NCI-H69 (cell line): ENCODE measurements at regions not wholly inside any gene's neighbourhood (a gene's known extent, or its start where the extent isn't known, plus 50 kb on each side); places are given as distances from the start of the nearest gene placed in this dataset.
A peak's percentile ranks its signal among the peaks of the same experiment; 100 is the strongest.

Experiments used
- DNase-seq: peaks from one replicate; lab custom pipeline; 2025; lab: John Stamatoyannopoulos, UW

GRCh38 chr13:90533866-90534265 lies 813.6 kb upstream of the MIR17HG start:
- DNase-seq = peak; percentile 88

DNA sequence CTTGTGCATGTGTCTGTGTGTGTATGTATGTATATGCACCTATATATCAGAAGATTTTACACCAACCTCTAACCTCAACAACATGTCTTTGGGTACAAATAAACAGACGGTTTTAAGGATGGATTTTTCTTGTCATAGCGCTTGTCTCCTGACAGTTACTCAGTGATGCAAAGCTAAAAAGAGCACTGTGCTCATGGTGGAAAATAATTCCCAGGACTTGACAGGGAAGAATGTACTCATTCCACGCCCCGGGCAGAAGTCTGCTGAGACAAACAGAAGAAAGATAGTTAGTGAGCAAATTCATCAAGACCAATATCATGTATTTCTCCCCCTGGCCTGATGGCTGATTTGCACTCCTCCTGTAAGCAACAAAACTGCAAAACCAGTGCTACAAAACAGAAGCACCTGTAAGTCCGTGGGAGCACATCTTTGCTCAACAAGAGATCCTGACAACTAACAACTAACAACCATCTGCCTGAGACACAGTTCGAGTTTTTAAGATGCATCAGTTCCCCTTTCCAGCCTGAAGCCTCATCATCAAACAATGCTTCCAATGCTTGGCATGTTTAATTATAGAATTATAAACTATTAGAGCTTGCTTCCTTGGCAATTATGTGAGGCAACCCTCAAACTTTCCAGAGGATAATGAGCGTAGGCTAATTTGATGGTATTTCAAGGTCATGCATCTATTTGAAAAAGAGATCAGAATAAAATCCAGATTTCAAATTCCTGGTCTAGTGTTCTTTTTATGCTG lies 812.7 kb upstream of the MIR17HG start:
- DNase-seq = peak; percentile 36

DNA sequence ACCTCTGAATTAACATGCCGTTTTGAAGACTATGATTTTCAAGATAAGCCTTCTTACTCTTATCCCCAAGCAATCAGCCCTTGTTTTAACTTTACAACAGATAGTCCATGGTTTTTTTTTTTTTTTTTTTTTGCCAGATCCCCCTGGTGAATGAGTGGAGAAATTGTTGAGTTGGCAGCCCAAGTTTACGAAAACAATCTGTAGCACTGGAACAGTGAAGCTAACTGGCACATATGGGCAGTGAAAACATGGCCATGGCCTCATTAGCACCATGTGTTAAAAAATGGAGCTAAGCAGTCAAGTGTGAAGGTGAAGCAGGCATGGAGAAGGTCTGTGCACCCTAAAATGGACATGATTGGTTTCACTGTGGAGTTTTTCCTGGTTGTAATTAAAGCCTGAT lies 812.1 kb upstream of the MIR17HG start:
- peak; percentile 77 for DNase-seq

- DNase-seq = no peak
Measured at GRCh38 chr13:90538063-90538462, 809.4 kb upstream of the MIR17HG start.

DNA sequence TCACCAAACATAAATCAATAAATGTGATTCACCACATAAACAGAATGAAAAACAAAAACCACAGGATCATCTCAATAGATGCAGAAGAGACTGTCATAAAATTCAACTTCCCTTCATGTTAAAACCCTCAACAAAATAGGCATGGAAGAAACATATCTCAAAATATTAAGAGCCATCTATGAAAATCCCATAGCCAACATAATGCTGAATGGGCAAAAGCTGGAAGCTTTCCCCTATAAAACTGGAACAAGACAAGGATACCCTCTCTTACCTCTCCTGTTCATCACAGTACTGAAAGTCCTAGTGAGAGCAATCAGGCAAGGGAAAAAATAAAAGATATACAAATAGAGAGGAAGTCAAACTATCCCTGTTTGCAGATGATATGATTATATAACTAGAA lies 806.1 kb upstream of the MIR17HG start:
- no peak for DNase-seq

DNA sequence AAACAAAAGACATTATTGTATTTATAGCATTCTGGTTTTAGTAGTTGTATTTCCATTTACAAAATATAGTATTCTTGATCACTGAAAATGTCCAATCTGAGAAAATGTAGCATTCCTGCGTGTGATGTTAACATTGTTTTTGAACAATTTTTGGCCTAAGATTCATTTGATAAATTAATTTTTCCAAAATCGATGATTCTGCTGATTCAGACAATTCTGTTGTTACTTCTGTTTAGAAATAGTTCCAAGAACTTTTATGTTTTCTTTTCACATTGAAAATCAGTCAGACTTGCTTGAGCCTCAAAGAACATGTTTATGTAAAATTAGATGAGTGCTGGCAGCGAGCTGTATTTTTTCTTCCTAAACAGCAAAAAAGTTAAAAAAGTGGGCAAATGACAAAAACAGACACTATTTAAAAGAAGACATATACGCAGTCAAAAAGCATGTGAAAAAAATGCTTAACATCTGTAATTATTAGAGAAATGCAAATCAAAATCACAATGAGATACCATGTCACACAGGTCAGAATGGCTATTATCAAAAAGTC lies 804.5 kb upstream of the MIR17HG start:
- no peak for DNase-seq

DNA sequence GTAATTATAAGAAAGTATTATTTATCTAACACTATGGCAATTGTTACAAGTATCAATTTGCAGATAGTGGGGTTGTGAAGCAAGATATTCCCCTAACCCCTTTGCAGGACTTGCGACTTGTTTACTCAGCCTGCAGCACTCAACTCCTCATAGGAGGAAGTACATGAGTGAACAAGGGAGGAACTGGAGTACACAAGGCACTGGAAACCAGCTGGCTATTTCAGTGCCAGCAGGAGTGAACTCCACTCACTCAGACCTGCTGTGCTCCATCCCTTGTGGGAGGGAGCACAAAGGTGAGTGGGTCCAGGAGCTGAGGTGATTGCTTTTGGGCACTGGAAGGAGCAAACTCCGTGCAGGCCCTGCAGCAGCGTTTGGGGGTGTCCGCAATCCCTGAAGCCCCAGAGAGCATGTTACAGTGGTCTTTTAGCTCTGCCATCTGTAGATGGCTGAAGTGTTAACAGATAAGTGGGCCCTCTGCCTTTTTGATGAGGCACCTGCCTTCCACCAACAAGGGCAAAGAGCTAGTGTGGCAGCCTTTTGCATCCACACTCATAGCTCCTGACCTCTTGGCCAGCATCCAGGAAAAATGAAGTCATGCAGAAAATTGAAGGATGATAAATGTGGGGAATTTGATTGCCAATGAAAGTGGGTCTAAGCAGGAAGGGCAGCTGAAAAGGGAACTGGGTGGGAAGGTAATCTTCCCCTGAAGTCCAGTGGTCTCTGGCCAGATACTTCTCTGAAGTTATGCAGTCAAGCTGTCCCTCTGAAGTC lies 802.2 kb upstream of the MIR17HG start:
- peak; percentile 78 for DNase-seq

DNA sequence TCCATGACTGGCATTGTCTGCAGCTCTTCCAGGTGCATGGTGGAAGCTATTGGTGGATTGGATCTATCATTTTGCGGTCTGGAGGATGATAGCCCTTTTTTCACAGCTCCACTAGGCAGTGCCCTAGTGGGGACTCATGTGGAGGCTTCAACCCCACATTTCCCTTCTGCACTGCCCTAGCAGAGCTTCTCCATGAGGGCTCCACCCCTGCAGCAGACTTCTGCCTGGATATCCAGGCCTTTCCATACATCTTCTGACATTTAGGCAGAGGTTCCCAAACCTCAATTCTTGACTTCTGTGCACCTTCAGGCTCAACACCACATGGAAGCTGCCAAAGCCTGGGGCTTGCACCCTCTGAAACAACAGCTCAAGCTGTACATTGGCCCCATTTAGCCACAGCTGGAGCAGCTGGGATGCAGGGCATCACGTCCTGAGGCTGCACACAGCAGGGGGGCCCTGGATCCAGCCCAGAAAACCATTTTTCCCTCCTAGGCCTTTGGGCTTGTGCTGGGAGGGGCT lies 800.2 kb upstream of the MIR17HG start:
- DNase-seq = peak; percentile 36

GRCh38 chr13:90551253-90551652 lies 796.2 kb upstream of the MIR17HG start:
- DNase-seq = peak; percentile 19

GRCh38 chr13:90552702-90553101 lies 794.8 kb upstream of the MIR17HG start:
- no peak for DNase-seq

DNA sequence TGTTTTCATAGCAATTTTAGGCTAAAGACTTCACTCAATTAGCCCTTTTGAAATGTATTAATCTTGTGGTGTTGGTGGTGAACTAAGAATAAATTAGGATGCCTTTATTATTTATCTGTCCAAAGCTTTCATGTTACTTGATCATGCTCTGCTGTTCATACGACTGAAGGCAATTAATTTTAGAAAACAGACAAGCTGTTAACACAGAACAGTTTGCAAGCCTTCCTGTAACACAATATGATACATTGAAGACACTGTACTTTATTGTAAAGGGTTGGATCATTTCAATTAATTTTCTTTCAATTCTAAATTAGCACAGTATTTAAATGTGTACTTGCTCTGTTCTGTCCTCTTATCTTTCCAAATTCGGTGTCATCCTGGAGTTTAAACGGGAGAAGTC lies 794.3 kb upstream of the MIR17HG start:
- DNase-seq = peak; percentile 54

GRCh38 chr13:90557626-90558025 lies 789.9 kb upstream of the MIR17HG start:
- no peak for DNase-seq

DNA sequence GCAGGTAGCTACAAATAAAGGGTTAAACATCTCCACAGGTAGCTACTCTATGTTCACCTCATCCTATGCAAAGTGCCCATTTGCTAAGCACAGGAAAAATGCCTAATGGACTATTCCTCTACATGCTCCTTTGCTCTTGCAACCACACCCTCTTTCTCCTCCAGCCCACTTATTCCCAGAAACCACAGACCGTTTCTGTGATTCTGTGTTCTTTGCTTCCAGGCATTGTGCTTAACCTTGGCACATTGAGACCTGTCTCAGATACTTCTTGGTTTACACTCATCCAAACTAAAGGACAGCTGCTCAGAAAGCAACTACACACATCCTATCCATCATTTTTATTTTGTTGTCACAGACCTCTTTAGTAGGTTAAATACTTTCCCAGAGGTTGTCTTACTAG lies 785.0 kb upstream of the MIR17HG start:
- peak; percentile 82 for DNase-seq

DNA sequence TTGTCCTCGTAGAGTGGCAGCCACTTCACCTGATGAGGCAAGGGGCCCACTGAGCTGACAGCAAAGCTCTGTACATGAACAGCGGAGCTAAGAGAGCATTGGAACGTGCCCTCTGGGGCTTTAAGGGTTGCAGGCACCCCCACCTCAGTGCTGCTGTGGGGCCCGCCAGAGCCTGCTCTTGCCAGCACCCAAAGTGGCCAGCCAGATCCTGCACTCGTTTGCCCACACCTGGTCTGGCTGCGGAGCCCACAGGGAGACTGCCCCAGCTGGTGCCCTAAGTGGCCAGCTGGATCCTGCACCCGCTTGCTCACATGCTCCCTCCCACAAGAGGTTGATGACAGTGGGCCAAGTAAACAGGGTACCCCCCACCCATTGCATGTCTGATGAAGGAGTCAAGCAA lies 783.4 kb upstream of the MIR17HG start:
- peak; percentile 27 for DNase-seq

DNA sequence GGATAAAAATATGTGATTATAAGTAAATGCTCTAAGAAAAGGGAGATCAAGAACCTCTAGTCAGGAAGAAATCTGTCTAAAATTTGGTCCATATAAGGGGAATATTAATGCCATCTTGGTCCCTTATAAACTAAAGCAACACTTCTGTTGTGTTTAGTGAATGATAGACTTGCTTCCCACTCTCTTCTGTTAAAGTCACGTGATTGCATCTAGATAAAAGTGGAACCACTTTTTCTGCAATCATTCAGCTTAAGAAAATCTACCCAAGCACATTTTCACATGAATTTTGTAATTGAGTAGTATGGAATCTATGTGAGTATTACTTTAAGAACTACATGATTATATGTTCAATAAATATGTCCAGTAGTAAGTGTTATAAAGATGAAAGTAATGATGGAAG lies 782.9 kb upstream of the MIR17HG start:
- DNase-seq = no peak

DNA sequence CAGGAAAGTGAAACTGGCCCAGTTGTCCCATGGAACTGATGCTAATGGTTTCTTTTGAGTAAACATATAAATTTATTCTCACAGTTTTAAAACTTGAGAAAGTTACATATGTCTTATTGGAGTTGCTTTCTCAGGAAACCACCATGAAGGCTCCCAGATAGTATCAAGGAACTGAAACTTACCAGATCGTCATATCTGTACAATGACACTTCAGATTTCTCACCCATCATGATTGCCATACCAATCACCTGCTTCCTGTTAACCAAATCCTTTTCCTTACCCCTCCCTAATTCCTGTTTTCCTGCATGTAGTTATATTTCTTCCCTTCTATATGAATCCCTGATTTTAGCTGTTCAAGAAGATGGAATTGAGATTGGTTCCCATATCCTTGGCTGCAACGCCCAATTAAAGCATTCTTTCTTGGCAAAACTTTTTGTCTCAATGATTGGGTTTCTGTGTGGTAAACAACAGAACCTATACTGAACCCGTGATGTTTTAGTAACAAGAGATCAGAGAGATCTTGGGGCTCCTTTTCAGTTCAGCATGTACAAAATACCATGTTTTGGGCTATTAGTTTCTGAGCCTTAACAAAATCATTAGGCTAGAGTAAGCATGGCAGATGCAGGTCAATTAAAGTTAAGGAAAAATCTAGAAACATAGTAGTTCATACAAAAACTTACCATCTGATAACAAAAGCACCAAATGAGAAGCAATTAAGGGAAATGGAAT lies 781.3 kb upstream of the MIR17HG start:
- no peak for DNase-seq

DNA sequence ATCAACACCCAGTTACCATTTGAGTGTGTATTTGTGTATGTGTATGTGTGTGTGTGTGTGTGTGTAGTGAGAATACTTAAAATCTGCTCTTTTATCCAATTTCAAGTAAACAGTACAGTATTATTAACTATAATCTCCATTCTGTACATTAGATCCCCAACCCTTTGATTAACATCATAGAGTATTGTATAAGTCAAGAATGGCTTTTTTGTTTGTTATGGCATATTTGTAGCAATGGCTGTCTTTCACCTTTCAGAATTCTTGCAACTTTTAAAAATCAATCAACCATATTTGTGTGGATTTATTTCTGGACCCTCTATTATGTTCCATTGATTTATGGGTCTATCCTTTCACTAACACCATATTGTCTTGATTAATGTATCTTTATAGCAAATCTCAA lies 779.3 kb upstream of the MIR17HG start:
- no peak for DNase-seq

DNA sequence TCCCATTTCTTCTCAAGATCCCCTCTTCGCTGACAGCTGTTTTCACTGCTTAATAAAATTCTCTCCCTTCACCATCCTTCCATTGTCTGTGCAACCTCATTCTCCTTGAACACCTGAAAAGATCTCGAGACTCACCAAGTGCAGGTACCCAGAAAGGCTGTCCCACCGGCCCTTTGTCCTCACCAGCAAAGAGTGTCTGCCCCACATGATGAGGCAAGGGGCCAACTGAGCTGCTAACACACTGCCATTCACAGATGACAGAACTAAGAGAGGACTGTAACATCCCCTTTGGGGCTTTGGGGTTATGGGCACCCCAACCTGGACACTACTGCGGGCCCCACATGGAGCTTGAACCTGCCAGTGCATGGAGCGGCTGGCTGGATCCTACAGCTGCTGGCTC lies 771.4 kb upstream of the MIR17HG start:
- DNase-seq = no peak

- DNase-seq = peak; percentile 14
Measured at GRCh38 chr13:90577726-90578125, 769.8 kb upstream of the MIR17HG start.

GRCh38 chr13:90585392-90585791 lies 762.1 kb upstream of the MIR17HG start:
- no peak for DNase-seq

GRCh38 chr13:90591260-90591926 lies 756.1 kb upstream of the MIR17HG start:
- DNase-seq = no peak

DNA sequence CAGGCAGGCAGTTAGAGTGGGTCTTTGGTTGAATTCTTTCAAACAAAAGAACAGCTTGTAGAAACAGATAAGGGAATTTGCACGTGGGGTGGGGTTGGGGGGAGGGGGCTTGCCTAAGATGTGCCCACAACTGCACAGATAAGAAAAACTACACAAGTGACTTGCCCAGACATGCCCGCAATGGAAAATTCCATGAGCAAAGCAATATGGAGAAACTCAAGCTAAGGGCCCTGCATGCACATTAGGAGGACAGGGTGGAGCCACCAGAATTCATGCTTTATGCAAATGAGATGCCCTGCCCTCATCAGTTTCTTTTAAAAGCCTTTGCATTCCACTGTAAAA lies 755.6 kb upstream of the MIR17HG start:
- DNase-seq = peak; percentile 58
